GM18870 (cell line): ENCODE measurements at regions not wholly inside any gene's neighbourhood (a gene's known extent, or its start where the extent isn't known, plus 50 kb on each side); places are given as distances from the start of the nearest gene placed in this dataset.

Experiments used
- ATAC-seq: cut with Tn5 transposase; IDR thresholded peaks from one replicate; pipeline ENCODE4 v1.9.1; 2021; ENCODE audit warnings: moderate library complexity; ENCODE audit not compliant: unreplicated experiment

DNA sequence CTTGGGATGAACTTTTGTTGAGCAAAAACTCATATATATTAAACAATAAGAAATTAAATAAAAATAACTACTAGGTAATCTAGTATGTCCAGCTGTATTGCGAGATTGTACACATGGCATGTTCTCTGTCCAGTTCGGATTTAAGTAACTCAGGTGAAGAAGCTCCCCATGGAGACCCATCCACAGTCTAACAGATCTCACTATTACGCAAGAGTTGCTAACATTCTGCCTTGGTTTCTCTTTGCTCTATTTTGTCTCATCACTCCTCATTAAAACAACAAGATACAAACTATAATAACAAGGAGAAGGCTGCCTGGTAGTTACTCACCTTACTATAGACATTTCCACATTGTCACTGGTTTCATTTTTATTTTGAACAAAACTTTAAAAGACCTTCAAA is 1372.3 kb upstream of the CELF2 start:
- no peak for ATAC-seq

DNA sequence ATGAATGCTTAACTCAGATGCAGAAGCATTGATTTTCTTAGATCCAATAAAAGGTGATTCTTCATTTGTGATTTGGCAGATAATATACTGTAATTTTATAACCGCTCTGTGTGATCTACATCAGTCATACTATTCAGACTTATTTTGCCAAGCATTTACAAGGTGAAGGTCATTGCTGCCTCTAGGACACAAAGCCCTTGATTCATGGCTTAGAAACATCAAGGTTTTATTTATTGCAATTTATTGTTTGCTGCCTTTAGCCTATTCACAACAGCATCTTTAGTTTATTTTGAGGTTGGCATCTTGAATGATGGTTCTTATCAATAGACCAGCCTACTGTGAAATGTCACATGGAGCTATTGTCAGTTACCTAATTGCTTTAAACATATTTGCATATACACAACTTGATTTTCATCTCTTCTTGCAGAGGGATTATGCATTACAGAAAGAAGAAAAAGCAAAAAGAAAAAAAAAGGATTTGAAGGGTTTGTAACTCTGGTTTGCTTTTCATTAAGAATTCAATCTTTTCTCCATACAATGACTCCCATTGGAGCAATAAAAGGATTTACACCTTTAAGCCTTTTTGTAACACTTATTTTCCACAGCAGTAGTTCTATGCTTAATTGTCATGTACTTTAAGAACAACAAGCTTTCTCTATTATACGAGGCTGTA is 1371.6 kb upstream of the CELF2 start:
- no peak for ATAC-seq

DNA sequence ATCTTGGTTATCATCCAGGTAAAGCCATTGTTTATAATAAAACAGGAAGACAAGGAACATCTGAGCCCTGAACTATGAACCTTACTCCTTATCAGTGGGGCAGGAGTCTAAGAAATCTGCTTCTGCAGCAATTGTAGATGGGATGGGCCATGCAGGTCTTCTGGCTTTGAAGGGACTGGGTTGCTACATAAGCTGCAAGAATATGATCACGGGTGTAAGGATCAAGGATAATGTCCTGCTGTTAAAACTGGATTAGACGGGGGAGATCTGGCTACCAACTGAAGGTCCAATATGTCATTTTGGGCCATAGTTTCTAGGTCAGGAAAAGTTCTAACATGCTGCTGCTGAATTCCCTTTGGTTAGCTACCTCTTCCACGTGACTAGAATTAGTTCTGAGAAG is 1363.4 kb upstream of the CELF2 start:
- ATAC-seq, result no peak

DNA sequence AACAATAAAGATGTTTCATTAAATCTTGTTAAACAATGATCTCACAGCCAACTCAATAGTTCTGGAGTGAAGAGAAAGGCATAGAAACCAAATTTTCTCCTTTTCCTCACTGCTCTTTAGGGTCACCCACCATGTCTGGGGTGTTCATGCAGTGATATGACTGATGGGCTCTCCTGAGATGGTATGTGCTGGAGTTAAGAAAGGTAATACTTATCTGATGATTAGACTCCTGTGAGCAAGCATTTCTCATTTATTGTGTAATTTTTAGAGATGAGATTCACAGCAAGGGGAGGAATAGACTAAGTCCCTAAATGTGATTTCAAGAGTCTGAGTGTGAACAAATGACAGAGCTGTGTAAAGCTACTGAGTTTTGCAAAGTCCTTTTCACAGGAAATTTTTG is 1361.3 kb upstream of the CELF2 start:
- ATAC-seq, result no peak

DNA sequence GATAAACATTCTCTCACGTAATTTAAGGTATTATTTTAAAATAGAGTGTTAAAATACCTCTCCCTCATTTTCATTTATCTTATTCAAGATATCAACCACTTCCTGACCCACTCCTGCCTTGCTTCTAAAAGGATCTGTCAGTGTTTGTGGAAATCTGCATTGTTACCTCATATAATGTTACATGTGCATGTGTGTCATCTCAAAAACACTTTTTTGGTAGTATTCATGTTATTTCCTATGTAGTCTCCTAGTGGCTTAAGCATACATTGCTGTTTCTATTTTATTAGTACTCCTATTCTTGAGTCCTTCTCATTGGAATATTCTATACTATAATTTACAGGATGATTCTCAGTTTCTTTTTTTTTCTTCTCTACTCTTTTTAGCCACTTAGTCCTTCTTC is 1360.7 kb upstream of the CELF2 start:
- no peak for ATAC-seq

DNA sequence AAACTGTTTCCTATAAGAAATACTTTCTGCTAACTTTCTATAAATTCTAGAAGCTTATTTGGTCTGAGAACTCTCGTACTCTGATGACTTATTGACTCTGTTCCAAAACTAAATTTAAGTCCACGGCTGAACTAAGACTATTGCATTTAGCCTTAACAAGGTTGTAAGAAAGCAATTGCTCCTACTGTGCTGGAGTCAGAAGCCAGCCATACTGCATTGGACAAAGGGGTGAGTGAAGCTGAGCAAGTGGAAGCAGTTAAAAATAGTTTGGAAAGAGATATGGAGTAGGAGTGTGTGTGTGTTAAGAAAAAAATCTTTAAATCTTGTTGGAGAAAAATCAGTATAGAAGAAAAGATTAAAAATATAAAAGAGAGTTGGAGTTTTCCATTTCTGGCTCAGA is 1360.1 kb upstream of the CELF2 start:
- ATAC-seq, result no peak

DNA sequence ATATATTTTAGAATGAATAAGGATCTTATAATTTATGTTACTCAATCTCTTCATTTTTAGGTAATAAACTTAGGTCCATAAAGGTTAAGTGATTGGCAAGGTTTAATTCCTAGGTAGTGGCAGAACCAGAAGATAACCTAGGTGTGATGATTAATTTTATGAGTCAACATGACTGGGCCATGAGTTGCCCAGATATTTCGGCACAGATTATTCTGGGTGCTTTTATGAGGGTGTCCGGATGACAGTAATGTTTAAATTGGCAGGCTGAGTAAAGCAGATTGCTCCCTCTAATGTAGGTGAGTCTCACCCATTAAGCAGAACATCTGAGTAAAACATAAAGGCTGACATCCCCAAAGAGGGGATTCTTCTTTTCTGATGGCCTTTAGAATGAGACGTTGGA is 1349.3 kb upstream of the CELF2 start:
- no peak for ATAC-seq

DNA sequence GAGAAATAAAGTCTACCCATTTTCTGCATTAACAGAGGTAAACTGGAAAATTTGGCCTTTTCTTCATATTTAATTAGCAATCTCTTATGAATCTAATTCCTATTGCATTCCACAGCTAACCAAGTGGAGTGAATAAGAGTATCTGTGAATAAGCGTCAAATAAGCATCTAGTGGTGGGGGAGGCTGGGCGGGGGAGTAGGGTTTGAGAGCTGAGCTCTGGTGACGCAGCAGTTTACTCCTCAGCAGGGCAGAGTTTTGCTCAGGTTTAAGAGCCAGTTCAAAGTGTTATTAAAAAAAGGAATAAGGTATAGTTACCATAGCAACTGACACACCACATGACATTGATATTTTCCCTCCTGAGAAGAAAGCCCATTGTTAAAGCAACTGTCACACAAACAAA is 1346.8 kb upstream of the CELF2 start:
- no peak for ATAC-seq

DNA sequence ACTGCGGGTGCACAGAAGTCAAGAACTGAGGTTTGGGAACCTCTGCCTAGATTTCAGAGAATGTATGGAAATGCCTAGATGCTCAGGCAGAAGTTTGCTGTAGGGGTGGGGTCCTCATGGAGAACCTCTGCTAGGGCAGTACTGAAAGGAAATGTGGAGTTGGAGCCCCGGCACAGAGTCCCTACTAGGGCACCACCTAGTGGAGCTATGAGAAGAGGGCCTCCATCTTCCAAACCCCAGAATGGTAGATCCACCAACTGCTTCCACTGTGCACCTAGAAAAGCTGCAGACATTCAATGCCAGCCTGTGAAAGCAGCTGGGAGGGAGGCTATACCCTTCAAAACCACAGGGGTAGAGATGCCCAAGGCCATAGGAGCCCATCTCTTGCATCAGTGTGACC is 1336.0 kb upstream of the CELF2 start:
- ATAC-seq, result no peak

DNA sequence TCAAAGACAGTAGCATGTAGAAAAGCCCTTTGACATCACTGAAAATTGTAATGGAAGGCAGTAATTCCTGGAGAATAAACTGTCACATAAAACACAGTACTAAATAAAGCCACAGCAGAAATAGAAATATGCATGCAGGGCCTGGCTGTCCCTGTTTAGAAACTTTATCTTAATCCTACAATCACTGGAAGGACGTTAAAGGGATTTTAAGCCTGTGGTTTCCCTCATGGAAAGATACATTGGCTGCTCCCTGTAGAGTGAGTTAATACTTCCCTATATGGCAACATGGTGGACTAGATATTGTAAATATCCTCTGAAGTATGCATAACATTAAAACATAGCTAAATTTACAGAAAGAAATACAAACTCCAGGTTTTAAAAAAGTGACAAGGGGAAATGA is 1334.9 kb upstream of the CELF2 start:
- ATAC-seq, result no peak

DNA sequence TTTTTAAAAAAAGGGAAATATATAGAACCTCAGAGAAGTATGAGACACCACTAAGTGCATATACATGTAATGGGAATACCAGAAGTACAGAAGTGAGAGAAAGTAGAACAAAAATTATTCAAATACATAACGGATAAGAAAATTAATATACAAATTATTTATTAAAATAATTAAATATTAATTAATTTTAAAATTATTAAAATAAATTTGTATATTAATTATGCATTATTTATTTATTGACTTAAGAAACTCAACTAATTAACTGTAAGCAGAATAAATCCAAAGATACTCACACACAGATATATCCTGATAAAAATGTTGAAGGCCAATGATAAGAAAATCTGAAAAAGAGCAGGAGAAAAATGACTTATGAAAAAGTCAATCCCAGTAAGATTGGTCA is 1333.5 kb upstream of the CELF2 start:
- ATAC-seq, result no peak

DNA sequence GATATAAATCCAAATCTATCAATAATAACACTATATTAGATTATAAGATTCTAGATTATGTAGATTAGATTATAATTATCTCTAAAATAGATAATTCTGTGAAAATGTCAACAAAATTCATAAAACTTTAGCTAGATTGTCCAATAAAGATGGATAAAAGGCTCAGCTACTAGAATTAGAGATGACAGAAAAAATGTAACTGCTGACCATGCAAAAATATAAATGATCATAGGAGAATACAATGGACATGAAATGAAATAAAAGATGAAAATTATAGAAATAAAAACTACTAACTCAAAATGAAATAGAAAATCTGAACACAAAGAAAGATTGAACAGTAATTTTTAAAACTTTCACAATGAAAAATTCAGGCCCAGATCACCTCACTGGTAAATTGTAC is 1332.1 kb upstream of the CELF2 start:
- ATAC-seq, result no peak

DNA sequence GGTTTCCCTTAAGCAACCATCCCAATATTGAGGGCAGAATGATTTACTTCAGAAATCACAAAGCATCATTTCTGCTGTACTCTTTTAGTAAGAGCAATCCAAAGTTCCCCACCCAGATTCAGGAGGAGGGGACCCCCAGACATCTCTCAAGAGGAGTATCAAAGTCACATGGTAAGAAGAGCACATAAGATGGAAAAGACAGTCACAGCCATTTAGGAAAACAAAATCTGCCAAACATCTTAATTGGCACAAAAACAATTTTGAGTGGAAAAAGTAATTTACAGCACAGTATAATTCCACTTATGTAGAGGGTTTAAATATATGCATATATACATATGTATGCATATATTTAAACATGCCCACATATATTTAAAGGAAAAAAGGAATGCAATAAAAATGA is 1329.0 kb upstream of the CELF2 start:
- no peak for ATAC-seq

DNA sequence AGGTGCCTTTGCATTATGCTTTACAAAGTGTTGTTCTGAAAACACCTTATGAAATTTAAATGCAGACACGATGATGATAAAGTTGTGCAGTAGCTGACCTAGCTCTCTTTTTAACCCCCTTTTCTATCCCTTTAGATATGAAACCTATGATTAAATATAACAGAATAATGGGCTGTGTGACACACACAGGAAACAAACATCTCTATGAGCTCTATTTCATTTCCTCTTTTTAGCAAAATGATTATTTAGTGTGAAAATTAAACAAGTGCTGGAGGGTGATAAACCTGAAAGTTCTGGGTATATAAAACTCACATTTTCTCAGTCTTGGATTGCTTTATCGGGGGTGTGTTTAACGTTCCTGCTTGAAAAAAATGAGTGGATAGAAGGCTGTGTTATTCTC is 1310.5 kb upstream of the CELF2 start:
- no peak for ATAC-seq

DNA sequence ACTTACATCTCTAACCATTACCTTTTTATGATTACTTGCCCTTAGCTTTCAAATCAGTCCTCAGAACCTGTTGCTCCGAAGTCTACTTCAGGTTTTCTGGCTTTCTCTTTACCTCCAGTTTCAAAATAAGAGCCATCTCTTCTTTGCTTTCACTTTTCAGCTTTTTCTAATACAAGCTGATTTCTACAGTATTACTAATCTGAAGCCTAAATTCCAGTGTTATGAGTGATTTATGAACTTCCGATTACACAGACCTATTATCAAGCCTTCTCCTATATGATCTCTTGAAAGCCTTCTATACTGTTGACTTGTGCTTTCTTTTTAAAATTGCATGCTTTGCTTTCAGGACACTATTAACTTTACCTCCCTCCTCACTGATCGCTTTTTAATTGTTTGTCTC is 1307.8 kb upstream of the CELF2 start:
- no peak for ATAC-seq

DNA sequence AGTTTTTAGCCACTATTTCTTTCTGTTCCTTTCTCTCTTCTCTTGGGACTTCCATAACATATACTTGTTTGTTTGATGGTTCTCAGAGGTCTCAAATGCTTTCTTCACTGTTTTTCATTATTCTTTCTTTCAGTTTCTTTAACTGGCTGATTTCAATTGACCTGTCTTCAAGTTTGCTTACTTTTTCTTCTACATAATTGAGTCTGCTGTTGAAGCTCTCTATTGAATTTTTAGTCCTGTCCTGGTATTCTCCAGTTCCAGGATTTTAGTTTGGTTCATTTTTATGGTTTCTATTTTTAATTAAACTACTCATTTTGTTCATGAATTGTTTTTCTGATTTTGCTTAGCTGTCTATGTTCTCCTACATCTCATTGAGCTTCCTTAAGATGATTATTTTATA is 1305.3 kb upstream of the CELF2 start:
- ATAC-seq, result no peak

DNA sequence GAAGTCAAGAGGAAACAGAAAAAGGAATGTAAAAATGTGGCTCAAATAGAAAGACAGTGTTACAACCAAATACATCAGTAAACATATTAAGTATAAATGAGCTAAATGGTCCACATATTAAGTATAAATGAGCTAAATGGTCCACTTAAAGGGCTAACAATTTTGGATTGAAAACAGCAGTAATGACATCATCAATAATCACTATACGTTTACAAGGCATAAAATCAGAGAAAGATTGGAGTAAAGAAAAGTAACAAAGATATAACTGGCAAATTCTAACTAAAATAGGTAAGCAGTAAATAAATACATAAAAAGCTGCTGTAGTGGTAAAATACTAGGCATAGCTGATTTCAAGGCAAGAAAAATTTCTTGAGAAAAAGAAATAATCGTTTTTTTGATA is 1298.4 kb upstream of the CELF2 start:
- no peak for ATAC-seq

DNA sequence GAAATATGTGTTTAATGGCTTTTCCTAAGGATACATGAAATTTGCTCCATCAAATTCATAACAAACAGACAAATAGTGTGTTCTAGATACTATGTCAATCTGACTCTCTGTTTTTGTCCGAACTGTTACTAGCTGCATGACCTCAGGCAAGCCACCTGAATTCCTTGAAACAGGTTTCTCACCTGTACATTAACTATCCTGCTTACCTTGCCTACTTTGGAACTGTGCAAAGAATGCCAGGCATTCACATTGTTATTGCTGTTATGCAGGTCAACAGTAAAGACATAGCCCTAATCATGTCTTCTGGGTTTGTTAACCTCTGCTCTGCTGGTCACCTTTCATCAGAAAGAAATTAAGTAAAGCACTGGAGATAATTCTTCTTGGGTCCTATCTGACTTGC is 1283.9 kb upstream of the CELF2 start:
- ATAC-seq, result no peak

DNA sequence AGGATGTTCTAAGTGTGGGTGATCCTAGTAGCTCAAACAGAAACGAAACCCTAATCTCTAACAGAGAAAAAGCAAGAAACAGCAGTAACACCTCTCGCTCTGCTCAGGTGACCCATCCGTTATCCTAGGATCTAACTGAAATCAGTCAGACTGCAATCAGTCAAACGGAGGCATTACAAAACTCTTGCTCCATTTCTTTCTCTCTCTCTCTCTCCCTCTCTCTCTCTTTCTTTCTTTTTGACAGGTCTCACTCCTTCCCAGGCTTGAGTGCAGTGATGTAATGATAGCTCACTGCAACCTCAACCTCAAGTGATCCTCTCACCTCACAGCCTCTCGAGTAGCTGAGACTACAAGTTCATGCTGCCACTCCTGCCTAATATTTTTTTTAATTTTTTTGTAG is 1283.5 kb upstream of the CELF2 start:
- ATAC-seq, result no peak

DNA sequence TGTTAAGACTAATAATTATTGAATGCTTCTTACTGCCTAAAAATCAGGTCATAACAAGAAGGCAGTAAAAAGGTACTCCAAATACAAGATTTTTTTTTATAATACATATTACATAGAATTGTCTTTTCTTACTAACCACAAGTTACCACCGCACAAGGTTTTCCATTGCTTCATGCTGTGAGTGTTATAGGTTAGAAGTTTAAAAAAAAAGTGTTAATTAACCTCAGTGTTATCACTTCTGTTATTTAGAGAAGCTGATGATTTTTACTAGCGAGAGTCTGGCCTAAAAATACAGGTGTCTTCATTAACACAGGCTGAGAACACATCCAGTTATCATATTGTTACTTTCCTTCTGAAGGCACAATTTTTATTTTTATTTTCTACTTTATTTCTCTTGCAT is 1281.9 kb upstream of the CELF2 start:
- no peak for ATAC-seq

DNA sequence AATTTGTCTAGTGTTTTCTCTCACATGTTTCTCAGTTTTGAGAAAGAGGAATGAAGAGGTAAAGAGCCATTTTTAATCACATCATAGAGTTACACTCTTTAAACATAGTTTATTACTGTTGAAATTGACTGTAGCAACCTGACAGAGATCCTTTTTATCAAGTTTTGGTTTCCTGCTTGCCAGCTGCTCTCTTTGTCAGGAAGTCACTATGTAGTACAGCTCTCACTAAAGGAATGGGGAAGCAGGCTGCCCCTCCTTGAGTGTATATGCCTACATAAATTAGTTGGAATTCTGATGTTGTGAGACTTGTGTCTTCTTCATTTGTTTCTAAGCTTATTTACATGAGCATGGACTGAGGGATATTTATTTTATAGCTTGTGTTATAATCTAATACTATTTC is 1274.0 kb upstream of the CELF2 start:
- no peak for ATAC-seq

DNA sequence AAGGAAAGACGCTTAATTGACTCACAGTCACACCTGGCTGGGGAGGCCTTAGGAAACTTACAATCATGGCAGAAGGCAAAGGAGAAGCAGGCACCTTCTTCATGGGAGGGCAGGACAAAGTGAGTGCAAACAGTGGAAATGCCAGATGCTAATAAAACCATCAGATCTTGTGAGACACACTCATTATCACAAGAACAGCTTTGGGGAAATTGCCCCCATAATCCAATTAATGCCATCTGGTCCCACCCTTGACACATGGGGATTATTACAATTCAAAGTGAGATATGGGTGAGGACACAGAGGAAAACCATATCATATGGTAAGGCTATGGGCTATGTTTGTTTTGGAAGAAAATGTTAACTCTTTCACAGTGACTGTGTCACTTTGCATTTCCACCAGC is 1272.5 kb upstream of the CELF2 start:
- no peak for ATAC-seq

DNA sequence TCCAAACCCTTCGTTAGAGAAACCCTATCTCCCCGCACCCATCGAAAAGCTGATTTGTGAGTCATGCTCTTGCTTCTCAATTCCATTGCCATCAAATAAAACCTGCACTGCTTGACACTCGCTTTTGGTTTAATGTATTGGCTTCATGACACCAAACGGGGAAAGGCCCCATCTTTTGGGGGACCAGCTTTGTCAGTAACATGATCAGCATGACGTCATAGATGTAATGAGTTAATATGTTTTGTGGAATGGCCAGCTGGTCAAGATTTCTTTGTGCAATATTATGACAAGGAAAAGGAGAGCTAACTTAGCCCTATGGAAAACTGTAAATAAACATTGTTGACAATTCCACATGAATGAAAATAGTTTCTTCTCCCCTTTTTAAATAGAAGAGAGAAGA is 1260.5 kb upstream of the CELF2 start:
- ATAC-seq, result no peak

DNA sequence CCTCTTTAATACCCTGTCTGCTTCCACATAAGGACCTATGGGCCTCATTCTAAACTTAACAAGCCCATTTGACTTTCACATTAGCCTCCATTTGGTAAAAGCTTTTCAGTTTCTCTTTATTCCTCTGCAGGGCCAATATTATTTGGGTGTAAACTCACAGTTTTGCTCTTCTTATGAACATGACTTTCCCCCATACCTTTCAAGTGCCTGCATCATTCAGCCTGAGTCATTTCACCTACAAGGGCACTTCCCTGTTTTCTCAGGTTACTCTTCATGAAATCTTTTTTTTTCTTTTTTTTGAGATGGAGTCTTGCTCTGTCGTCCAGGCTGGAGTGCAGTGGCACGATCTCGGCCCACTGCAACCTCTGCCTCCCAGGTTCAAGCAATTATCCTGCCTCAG is 1258.1 kb upstream of the CELF2 start:
- no peak for ATAC-seq
